ENCODE measurements at regions not wholly inside any gene's neighbourhood (a gene's known extent, or its start where the extent isn't known, plus 50 kb on each side); places are given as distances from the start of the nearest gene placed in this dataset.

DNA sequence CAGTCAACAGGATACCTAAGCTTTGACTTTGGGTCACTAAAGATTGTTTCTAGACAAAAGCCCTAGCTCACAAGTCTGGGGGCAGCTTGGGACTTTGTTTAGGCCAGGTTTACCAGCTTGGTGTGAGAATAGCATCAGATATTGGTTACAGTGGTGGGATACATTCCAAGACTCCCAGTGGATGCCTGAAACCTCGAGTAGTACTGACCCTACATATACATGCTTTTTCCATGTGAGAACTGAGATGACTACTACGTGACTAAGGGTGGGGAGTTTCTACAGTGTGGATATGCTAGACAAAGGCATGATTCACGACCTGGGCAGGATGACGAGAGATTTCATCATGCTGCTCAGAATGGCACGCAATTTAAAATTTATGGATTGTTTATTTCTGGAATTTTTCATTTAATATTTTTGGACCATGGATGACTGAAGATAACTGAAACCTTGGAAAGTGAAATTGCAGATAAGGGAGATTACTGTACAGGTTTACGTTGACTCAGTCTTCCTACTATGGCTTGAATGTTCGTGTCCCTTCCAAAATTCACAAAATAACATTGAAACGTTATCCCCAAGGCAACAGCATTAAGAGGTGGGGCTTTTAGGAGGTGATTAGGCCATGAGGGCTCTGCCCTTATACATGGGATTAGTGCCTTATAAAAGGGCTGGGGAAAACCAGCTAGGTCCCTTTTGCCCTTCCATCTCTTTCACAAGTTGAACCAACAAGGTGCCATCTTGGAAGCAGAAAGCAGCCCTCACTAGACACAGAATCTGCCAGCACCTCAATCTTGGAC is 50.2 kb upstream of the CTAGE1 start:
- Histone ChIP-seq H3K9me3 (no peaks in the 10 kb centered on the region), H3K36me3 (no peaks in the 10 kb centered on the region), H3K27ac (no peak overlapping the region), H3K4me1 (peaks cover 30% of the 10 kb centered on the region), H3K27me3 (no peaks in the 10 kb centered on the region), H3K4me3 (no peak overlapping the region)
- TF ChIP-seq, protein P1, sequence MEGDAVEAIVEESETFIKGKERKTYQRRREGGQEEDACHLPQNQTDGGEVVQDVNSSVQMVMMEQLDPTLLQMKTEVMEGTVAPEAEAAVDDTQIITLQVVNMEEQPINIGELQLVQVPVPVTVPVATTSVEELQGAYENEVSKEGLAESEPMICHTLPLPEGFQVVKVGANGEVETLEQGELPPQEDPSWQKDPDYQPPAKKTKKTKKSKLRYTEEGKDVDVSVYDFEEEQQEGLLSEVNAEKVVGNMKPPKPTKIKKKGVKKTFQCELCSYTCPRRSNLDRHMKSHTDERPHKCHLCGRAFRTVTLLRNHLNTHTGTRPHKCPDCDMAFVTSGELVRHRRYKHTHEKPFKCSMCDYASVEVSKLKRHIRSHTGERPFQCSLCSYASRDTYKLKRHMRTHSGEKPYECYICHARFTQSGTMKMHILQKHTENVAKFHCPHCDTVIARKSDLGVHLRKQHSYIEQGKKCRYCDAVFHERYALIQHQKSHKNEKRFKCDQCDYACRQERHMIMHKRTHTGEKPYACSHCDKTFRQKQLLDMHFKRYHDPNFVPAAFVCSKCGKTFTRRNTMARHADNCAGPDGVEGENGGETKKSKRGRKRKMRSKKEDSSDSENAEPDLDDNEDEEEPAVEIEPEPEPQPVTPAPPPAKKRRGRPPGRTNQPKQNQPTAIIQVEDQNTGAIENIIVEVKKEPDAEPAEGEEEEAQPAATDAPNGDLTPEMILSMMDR (IDR thresholded peaks at IDR 0.05) = no peak
- TF ChIP-seq POLR2A (IDR thresholded peaks at IDR 0.05) (no peak), POLR2AphosphoS5 (IDR thresholded peaks at IDR 0.05) (peak in 1 of 3 donors; percentile 41)
- no peak for DNase-seq (ENCODE audit: low spot score in 2 of 2)
- WGBS = 63% methylated on average over 8 of the region's 8 CpGs

DNA sequence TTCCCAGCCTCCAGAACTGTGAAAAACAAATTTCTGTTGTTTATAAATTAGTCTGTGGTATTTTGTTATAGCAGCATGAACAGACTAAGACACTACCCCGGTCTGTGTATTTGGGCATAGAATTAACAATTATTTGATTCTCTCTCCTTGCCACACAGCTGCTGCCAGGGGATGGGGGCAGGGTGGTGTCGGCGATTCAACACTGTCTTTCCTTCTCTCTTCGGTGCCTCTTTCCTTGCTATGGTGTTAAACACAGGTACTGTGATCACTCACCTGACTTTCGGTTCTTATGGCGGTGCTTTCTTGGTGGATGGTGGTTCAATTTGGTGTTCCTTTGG is 50.8 kb upstream of the CTAGE1 start:
- Histone ChIP-seq H3K9me3 (no peaks in the 10 kb centered on the region), H3K27me3 (no peaks in the 10 kb centered on the region), H3K4me1 (peaks cover 30% of the 10 kb centered on the region), H3K4me3 (no peak overlapping the region), H3K36me3 (no peaks in the 10 kb centered on the region), H3K27ac (no peak overlapping the region)
- WGBS = 97% methylated on average over 6 of the region's 6 CpGs
- TF ChIP-seq EP300 (IDR thresholded peaks at IDR 0.05) (no peak), POLR2AphosphoS5 (IDR thresholded peaks at IDR 0.05) (no peak), POLR2A (IDR thresholded peaks at IDR 0.05) (no peak)
- TF ChIP-seq, protein P1 (IDR thresholded peaks at IDR 0.05) = no peak
- DNase-seq (ENCODE audit: low spot score in 2 of 2) = no peak

GRCh38 chr18:22469061-22469734 is 51.5 kb upstream of the CTAGE1 start:
- Histone ChIP-seq H3K4me1 (peaks cover 30% of the 10 kb centered on the region), H3K4me3 (no peak overlapping the region), H3K27ac (no peak overlapping the region), H3K36me3 (no peaks in the 10 kb centered on the region), H3K9me3 (no peaks in the 10 kb centered on the region), H3K27me3 (no peaks in the 10 kb centered on the region)
- DNase-seq (ENCODE audit: low spot score in 2 of 2) = no peak
- TF ChIP-seq, protein P1 (IDR thresholded peaks at IDR 0.05) = no peak
- TF ChIP-seq POLR2A (IDR thresholded peaks at IDR 0.05) = no peak
- no peak for TF ChIP-seq EP300 (IDR thresholded peaks at IDR 0.05)
- no peak for TF ChIP-seq POLR2AphosphoS5 (IDR thresholded peaks at IDR 0.05)
- WGBS = 88% methylated on average over 6 of the region's 6 CpGs

DNA sequence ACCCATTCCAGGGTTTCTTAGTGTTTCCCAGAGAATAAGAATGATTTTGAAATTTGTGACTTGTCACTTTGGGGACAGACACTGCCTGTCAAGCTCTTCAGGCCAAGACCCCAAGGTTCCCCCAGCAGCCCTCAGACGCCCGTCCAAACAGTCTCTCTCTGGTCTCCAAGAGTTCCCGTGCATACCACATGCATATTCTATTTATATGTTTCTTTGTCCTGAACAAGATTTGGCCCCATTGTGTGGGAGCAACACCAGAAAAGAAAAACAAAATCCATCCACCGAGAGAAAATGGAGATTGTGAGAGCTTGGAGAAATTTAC is 52.2 kb upstream of the CTAGE1 start:
- H3K27me3 ChIP-seq = no peaks in the 10 kb centered on the region
- H3K36me3 ChIP-seq = no peaks in the 10 kb centered on the region
- no peak overlapping the region for H3K27ac ChIP-seq
- 88% methylated on average over 4 of the region's 4 CpGs for WGBS
- TF ChIP-seq POLR2A (IDR thresholded peaks at IDR 0.05) (no peak), EP300 (IDR thresholded peaks at IDR 0.05) (no peak)
- H3K9me3 ChIP-seq = no peaks in the 10 kb centered on the region
- DNase-seq (ENCODE audit: low spot score in 2 of 2) = no peak
- no peak overlapping the region for H3K4me3 ChIP-seq
- peaks cover 30% of the 10 kb centered on the region for H3K4me1 ChIP-seq

- H3K27me3 ChIP-seq = no peaks in the 10 kb centered on the region
- no peak overlapping the region for H3K4me3 ChIP-seq
- no peaks in the 10 kb centered on the region for H3K9me3 ChIP-seq
- peaks cover 29% of the 10 kb centered on the region for H3K4me1 ChIP-seq
- DNase-seq (ENCODE audit: low spot score in 2 of 2) = no peak
- H3K36me3 ChIP-seq = no peaks in the 10 kb centered on the region
- TF ChIP-seq, protein P1 (IDR thresholded peaks at IDR 0.05) = no peak
- TF ChIP-seq EP300 (IDR thresholded peaks at IDR 0.05) (no peak), POLR2AphosphoS5 (IDR thresholded peaks at IDR 0.05) (no peak), POLR2A (IDR thresholded peaks at IDR 0.05) (no peak)
- H3K27ac ChIP-seq = no peak overlapping the region
- 75% methylated on average over 9 of the region's 12 CpGs for WGBS
Observed at GRCh38 chr18:22470248-22471235, 52.8 kb upstream of the CTAGE1 start.

Measured in suprapubic skin (tissue), 4 donors.